ENCODE measurements at regions not wholly inside any gene's neighbourhood (a gene's known extent, or its start where the extent isn't known, plus 50 kb on each side); places are given as distances from the start of the nearest gene placed in this dataset.
"Not testable (repeated sequence)": the region's sequence is repeated elsewhere in the genome, so short reads cannot be mapped to it uniquely, and the experiment has no call there.

DNA sequence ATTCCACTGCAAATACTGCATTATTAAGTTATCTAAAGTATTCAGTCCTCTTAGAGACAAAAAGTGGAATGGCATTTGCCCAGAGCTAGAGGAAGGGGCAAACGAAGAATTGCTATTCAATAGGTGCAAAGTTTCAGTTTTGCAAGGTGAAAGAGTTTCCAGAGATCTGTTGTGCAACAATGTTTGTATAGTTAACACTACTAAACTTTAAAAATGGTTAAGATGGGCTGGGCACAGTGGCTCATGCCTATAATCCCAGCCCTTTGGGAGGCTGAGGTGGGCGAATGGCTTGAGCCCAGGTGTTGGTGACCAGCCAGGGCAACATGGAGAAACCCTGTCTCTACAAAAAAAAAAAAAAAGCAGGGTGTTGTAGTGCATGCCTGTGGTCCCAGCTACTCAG lies 102.5 kb downstream of the LUZP4 start:
- CTCF ChIA-PET: no interaction called here
- POLR2A ChIA-PET: no interaction called here
- DNase-seq (ENCODE audit: extremely low spot score): no peak

GRCh38 chrX:115392871-115393270 lies 103.4 kb downstream of the LUZP4 start:
- no peak for DNase-seq (ENCODE audit: extremely low spot score)
- ChIA-PET POLR2A (no interaction called here), CTCF (no interaction called here)
- no peak for TF ChIP-seq ZNF384 (IDR thresholded peaks at IDR 0.05)
- no peak for TF ChIP-seq LEF1 (IDR thresholded peaks at IDR 0.05; ENCODE audit: borderline replicate concordance)
- TF ChIP-seq FOXA1 (IDR thresholded peaks at IDR 0.05): no peak
- TF ChIP-seq L3MBTL2 (conservative IDR thresholded peaks at IDR 0.05): no peak
- no peak for TF ChIP-seq HDGF (IDR thresholded peaks at IDR 0.05; ENCODE audit: borderline replicate concordance)
- no peak for TF ChIP-seq SP1 (IDR thresholded peaks at IDR 0.05)
- TF ChIP-seq NFRKB (IDR thresholded peaks at IDR 0.05): no peak

More for the DNA sequence above, 102.5 kb downstream of the LUZP4 start:
- no peak for TF ChIP-seq TARDBP (IDR thresholded peaks at IDR 0.05)
- no peak for TF ChIP-seq FOXM1 (IDR thresholded peaks at IDR 0.05; ENCODE audit: borderline replicate concordance)
- TF ChIP-seq, protein P1, sequence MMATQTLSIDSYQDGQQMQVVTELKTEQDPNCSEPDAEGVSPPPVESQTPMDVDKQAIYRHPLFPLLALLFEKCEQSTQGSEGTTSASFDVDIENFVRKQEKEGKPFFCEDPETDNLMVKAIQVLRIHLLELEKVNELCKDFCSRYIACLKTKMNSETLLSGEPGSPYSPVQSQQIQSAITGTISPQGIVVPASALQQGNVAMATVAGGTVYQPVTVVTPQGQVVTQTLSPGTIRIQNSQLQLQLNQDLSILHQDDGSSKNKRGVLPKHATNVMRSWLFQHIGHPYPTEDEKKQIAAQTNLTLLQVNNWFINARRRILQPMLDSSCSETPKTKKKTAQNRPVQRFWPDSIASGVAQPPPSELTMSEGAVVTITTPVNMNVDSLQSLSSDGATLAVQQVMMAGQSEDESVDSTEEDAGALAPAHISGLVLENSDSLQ (IDR thresholded peaks at IDR 0.05): no peak
- TF ChIP-seq BHLHE40 (IDR thresholded peaks at IDR 0.05; ENCODE audit: borderline replicate concordance): no peak
- TF ChIP-seq SP1 (IDR thresholded peaks at IDR 0.05): no peak
- TF ChIP-seq CTBP1 (IDR thresholded peaks at IDR 0.05; ENCODE audit: borderline replicate concordance): no peak
- no peak for TF ChIP-seq SUZ12 (IDR thresholded peaks at IDR 0.05)
- no peak for TF ChIP-seq LEF1 (IDR thresholded peaks at IDR 0.05; ENCODE audit: borderline replicate concordance)
- no peak for TF ChIP-seq FOXA1 (IDR thresholded peaks at IDR 0.05)
- TF ChIP-seq NFRKB (IDR thresholded peaks at IDR 0.05): no peak
- TF ChIP-seq ZNF384 (IDR thresholded peaks at IDR 0.05): no peak
- no peak for TF ChIP-seq L3MBTL2 (conservative IDR thresholded peaks at IDR 0.05)
- TF ChIP-seq ARNT (IDR thresholded peaks at IDR 0.05): no peak
- no peak for TF ChIP-seq HDGF (IDR thresholded peaks at IDR 0.05; ENCODE audit: borderline replicate concordance)
- no peak for TF ChIP-seq FOXK2 (IDR thresholded peaks at IDR 0.05)
- no peak for TF ChIP-seq ELF4 (IDR thresholded peaks at IDR 0.05)

GRCh38 chrX:115393271-115393670 lies 103.8 kb downstream of the LUZP4 start:
- TF ChIP-seq FOXM1 (IDR thresholded peaks at IDR 0.05; ENCODE audit: borderline replicate concordance): no peak
- TF ChIP-seq SP1 (IDR thresholded peaks at IDR 0.05): no peak
- TF ChIP-seq CTBP1 (IDR thresholded peaks at IDR 0.05; ENCODE audit: borderline replicate concordance): no peak
- TF ChIP-seq ZNF384 (IDR thresholded peaks at IDR 0.05): no peak
- no peak for TF ChIP-seq FOXK2 (IDR thresholded peaks at IDR 0.05)
- no peak for TF ChIP-seq NFRKB (IDR thresholded peaks at IDR 0.05)
- TF ChIP-seq FOXA1 (IDR thresholded peaks at IDR 0.05): no peak
- TF ChIP-seq TARDBP (IDR thresholded peaks at IDR 0.05): no peak
- TF ChIP-seq ELF4 (IDR thresholded peaks at IDR 0.05): no peak
- TF ChIP-seq BHLHE40 (IDR thresholded peaks at IDR 0.05; ENCODE audit: borderline replicate concordance): no peak
- ChIA-PET CTCF (no interaction called here), POLR2A (no interaction called here)
- no peak for DNase-seq (ENCODE audit: extremely low spot score)

DNA sequence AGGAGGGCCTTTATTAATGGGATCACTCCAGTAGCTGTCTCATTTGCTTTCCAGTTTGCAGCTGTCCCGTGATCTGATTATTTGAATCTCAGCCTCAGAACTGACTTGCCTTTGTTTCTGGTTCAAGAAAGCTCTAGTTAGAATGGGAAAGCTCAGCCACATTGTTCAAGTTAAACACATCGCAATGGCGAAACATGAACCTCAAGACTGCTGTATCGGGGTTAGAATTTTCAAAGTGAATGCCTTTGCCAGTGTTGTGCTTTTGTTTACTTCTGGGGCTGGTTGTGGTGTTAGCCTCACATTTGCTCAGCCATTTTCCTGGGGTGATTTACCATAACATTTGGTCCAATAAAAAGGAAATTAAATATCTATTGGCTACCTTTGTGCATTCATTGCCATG lies 105.3 kb downstream of the LUZP4 start:
- POLR2A ChIA-PET; CTCF ChIA-PET; DNase-seq (ENCODE audit: extremely low spot score): not testable (repeated sequence)

DNA sequence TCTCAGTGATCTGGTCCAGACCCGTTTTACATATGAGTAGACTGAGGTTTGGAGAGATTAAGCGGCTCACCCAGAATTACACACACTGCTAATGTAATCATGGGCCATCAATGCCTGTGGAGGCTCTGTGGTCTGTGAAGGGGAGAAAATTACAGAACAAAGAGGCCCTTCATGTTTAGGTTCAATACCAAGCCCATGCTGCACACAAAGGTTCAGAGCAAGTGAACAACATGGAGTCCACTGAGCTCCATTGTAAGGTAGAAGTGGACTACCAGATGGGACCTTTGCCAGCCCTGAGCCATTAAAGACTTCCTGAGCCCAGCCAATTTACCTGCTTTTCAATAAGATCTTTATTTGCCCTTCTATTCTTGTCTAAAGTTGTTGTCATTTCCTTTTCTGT lies 109.8 kb downstream of the LUZP4 start:
- POLR2A ChIA-PET: no interaction called here
- TF ChIP-seq ZNF384 (IDR thresholded peaks at IDR 0.05) (no peak), L3MBTL2 (conservative IDR thresholded peaks at IDR 0.05) (no peak), LEF1 (IDR thresholded peaks at IDR 0.05; ENCODE audit: borderline replicate concordance) (no peak), BHLHE40 (IDR thresholded peaks at IDR 0.05; ENCODE audit: borderline replicate concordance) (no peak), HDGF (IDR thresholded peaks at IDR 0.05; ENCODE audit: borderline replicate concordance) (no peak), TARDBP (IDR thresholded peaks at IDR 0.05) (no peak)
- TF ChIP-seq, protein P1 (IDR thresholded peaks at IDR 0.05): no peak
- CTCF ChIA-PET: no interaction called here
- DNase-seq (ENCODE audit: extremely low spot score): no peak

GRCh38 chrX:115400960-115401359 lies 111.4 kb downstream of the LUZP4 start:
- CTCF ChIA-PET: no interaction called here
- POLR2A ChIA-PET: no interaction called here
- DNase-seq (ENCODE audit: extremely low spot score): no peak
- no peak for TF ChIP-seq L3MBTL2 (conservative IDR thresholded peaks at IDR 0.05)
- TF ChIP-seq BHLHE40 (IDR thresholded peaks at IDR 0.05; ENCODE audit: borderline replicate concordance): no peak
- no peak for TF ChIP-seq SP1 (IDR thresholded peaks at IDR 0.05)
- TF ChIP-seq LEF1 (IDR thresholded peaks at IDR 0.05; ENCODE audit: borderline replicate concordance): no peak
- TF ChIP-seq, protein P1 (IDR thresholded peaks at IDR 0.05): no peak
- TF ChIP-seq HDGF (IDR thresholded peaks at IDR 0.05; ENCODE audit: borderline replicate concordance): no peak
- TF ChIP-seq FOXK2 (IDR thresholded peaks at IDR 0.05): no peak
- TF ChIP-seq FOXA1 (IDR thresholded peaks at IDR 0.05): no peak
- TF ChIP-seq ARNT (IDR thresholded peaks at IDR 0.05): no peak

GRCh38 chrX:115402299-115402698 lies 112.8 kb downstream of the LUZP4 start:
- CTCF ChIA-PET: no interaction called here

More at GRCh38 chrX:115402299-115402698, 112.8 kb downstream of the LUZP4 start:
- TF ChIP-seq NFRKB (IDR thresholded peaks at IDR 0.05) (no peak), FOXK2 (IDR thresholded peaks at IDR 0.05) (no peak), HDGF (IDR thresholded peaks at IDR 0.05; ENCODE audit: borderline replicate concordance) (no peak), SUZ12 (IDR thresholded peaks at IDR 0.05) (no peak), FOXM1 (IDR thresholded peaks at IDR 0.05; ENCODE audit: borderline replicate concordance) (no peak), L3MBTL2 (conservative IDR thresholded peaks at IDR 0.05) (no peak)
- POLR2A ChIA-PET: no interaction called here
- DNase-seq (ENCODE audit: extremely low spot score): no peak
